ENCODE measurements at regions not wholly inside any gene's neighbourhood (a gene's known extent, or its start where the extent isn't known, plus 50 kb on each side); places are given as distances from the start of the nearest gene placed in this dataset.
"Not testable (repeated sequence)": the region's sequence is repeated elsewhere in the genome, so short reads cannot be mapped to it uniquely, and the experiment has no call there.

DNA sequence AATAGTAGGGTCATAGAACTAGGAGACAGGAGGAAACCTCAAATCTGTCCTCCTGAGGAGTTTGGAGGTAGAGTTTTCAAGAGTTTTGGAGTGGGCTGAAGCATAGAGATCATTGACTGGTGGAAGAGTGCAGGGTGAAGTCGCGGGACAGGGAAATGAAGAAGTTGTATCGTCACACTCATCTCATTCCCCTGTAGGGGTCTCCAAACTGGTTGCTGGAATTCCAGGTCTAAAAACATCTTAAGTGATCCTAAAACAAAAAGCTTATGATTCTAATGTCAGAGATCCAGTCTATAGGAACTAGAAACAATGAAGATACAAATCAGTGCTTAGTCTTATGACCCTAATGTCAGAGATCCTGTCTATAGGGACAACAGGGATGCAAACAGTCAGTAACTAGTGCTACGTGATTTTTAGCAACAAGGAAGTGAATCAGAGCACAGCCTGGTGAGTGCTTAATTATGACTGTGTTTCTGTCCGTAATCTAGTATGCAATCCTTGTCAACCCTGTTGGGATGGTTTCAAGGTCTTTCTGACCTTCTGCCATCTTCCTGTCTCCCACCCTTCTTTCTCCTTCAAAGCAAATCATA lies 139.4 kb downstream of the SKIDA1 start:
- DNase-seq (ENCODE audit: low spot score), result no peak
- in situ Hi-C loops (cut with MboI; ENCODE audit: low pct_unique_long_range_greater_than_20kb, low sequenced_read_pairs, unreplicated experiment), result no loop called here
- TF ChIP-seq, protein P1, sequence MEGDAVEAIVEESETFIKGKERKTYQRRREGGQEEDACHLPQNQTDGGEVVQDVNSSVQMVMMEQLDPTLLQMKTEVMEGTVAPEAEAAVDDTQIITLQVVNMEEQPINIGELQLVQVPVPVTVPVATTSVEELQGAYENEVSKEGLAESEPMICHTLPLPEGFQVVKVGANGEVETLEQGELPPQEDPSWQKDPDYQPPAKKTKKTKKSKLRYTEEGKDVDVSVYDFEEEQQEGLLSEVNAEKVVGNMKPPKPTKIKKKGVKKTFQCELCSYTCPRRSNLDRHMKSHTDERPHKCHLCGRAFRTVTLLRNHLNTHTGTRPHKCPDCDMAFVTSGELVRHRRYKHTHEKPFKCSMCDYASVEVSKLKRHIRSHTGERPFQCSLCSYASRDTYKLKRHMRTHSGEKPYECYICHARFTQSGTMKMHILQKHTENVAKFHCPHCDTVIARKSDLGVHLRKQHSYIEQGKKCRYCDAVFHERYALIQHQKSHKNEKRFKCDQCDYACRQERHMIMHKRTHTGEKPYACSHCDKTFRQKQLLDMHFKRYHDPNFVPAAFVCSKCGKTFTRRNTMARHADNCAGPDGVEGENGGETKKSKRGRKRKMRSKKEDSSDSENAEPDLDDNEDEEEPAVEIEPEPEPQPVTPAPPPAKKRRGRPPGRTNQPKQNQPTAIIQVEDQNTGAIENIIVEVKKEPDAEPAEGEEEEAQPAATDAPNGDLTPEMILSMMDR (IDR thresholded peaks at IDR 0.05; ENCODE audit: extremely low read depth, insufficient read depth, missing control alignments), result no peak

DNA sequence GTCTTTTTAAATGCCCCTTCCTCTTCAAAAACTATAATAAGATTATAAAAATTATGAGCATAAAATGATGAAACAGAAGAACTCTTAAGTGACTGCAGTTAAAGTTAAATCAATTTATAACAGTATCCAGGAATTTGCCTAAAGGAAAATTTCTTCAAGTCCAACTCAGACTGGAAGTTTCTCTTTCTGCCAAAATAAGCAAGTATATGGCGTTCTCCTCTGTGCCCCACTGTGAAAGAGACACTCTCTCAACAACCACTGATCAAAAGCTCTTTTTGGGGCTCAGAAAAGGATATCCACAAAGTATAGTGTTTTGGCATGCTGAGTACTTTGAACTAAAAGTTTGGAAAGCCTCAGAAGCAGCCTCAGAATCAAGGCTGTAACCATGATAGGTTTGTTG lies 139.9 kb downstream of the SKIDA1 start:
- in situ Hi-C loops (cut with MboI; ENCODE audit: low pct_unique_long_range_greater_than_20kb, low sequenced_read_pairs, unreplicated experiment), result no loop called here
- TF ChIP-seq, protein P1 (IDR thresholded peaks at IDR 0.05; ENCODE audit: extremely low read depth, insufficient read depth, missing control alignments), result no peak
- DNase-seq (ENCODE audit: low spot score), result no peak

DNA sequence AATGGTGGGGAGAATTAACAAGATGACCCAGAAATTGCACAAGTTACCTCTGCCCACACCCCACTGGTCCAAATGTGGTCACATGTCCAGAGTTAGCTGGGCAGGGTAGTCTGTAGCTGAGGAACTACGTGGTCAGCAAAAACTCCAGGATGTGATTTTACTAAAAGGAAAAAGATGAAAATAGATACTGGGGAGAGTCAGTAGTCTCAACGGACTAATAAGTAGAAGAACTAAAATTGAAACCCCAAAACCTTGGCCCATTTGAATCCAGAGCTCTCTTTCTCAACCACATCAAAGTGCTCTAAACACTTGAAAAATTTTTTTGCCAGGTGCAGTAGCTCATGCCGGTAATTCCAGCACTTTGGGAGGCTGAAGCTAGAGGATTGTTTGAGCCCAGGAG lies 146.3 kb downstream of the SKIDA1 start:
- in situ Hi-C loops (cut with MboI; ENCODE audit: low pct_unique_long_range_greater_than_20kb, low sequenced_read_pairs, unreplicated experiment), result no loop called here
- DNase-seq (ENCODE audit: low spot score), result no peak
- TF ChIP-seq, protein P1 (IDR thresholded peaks at IDR 0.05; ENCODE audit: extremely low read depth, insufficient read depth, missing control alignments), result no peak

DNA sequence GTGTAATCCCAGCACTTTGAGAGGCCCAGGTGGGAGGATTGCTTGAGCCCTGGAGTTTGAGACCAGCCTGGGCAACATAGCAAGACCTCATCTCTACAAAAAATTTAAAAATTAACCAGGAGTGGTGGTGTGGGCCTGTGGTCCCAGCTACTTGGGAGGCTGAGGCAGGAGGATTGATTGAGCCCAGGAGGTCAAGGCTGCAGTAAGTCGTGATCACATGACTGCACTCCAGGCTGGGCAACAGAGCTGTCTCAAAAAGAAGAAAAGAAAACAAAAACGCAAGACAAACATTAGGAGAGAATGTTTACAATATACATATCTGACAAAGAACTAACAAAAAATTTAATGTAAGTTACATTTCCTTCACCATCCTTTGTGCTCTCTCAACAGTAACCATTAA lies 150.2 kb downstream of the SKIDA1 start:
- in situ Hi-C loops (cut with MboI; ENCODE audit: low pct_unique_long_range_greater_than_20kb, low sequenced_read_pairs, unreplicated experiment); DNase-seq (ENCODE audit: low spot score): not testable (repeated sequence)

DNA sequence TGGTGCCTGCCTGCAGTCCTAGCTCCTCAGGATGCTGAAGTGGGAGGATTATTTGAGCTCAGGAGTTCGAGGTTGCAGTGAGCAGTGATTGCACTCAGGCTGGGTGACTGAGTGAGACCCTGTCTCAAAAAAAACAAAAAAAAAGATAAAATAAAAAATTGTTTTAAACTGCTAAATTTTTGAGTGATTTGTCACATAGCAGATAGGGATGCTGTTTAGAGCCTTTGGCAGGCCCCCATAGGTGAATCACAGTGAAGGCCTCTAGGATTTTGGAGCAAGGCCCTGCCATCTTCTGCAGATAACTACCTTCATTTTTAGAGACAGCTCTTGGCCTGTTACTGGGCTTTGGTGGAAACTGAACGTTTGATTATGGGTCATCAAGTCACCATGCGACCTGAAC lies 151.6 kb downstream of the SKIDA1 start:
- in situ Hi-C loops (cut with MboI; ENCODE audit: low pct_unique_long_range_greater_than_20kb, low sequenced_read_pairs, unreplicated experiment); DNase-seq (ENCODE audit: low spot score): not testable (repeated sequence)

DNA sequence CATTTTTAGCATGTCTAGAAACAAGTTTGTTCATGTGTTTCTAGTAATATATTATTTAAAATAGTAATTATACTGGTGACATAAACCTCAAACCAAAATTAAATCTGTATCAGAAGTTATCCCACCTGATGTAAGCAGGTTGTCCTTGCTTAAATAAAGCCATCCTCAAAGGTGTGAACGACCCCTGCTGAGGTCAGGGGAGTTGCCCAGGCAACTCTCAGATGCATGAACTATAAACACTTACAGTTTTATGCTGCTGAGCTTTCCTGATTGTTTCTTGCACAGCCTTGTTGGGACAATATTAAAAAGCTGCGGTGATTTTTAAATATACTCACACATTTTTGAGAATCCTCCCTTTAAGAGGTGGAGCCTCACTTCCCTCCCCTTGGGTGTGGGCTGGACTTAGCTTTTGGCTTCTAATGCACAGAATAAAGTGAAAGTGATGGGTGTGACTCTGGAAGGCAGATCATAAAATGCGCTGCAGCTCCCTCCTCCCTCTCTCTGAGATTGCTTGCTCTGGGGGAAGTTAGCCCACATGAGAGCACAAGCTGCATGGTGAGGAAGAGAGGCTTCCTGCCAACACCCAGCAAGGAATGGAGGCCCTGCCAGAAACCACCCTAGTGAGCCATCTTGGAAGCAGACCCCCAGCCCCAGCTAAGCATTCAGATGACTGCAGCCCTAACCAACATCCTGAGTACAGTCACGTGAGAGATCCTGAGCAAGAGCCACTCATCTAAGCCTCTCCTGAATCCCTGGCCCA lies 152.7 kb downstream of the SKIDA1 start:
- DNase-seq (ENCODE audit: low spot score), result peak; percentile 44
- TF ChIP-seq, protein P1 (IDR thresholded peaks at IDR 0.05; ENCODE audit: extremely low read depth, insufficient read depth, missing control alignments), result no peak
- in situ Hi-C loops (cut with MboI; ENCODE audit: low pct_unique_long_range_greater_than_20kb, low sequenced_read_pairs, unreplicated experiment), result no loop called here

DNA sequence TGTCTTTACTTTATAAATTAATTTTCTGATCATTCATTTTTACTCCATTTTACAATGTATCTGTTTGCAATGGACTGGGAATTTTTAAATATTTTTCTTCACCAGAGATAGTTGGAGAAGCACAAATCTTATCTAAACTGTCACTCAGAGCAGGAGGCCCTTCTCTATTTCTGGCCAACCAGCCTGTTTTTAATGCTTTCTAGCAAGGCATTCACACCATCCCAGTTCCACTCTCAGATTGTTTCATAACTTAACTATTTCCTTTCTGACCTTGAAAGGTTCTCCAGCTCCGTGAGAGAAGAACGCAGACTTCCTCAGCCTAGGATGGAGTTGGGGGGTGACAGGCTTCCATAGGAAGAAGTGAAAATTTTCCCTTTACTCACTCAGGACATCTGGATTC lies 155.8 kb downstream of the SKIDA1 start:
- in situ Hi-C loops (cut with MboI; ENCODE audit: low pct_unique_long_range_greater_than_20kb, low sequenced_read_pairs, unreplicated experiment), result no loop called here
- DNase-seq (ENCODE audit: low spot score), result no peak
- TF ChIP-seq, protein P1 (IDR thresholded peaks at IDR 0.05; ENCODE audit: extremely low read depth, insufficient read depth, missing control alignments), result no peak

Data from GM13977 (cell line).